ENCODE measurements at regions not wholly inside any gene's neighbourhood (a gene's known extent, or its start where the extent isn't known, plus 50 kb on each side); places are given as distances from the start of the nearest gene placed in this dataset.
"Not testable (repeated sequence)": the region's sequence is repeated elsewhere in the genome, so short reads cannot be mapped to it uniquely, and the experiment has no call there.

GRCh38 chr2:120541972-120542670 is 193.5 kb upstream of the GLI2 start:
- Histone ChIP-seq H3K36me3 (ENCODE audit: insufficient read depth, low read length) (no peaks in the 10 kb centered on the region), H3K4me1 (ENCODE audit: insufficient read depth, low read length) (peaks cover 5% of the 10 kb centered on the region), H3K9ac (ENCODE audit: low read depth, low read length) (no peak overlapping the region), H3K9me3 (ENCODE audit: control insufficient read depth, insufficient read depth, low read length) (no peaks in the 10 kb centered on the region)

- H3K9ac ChIP-seq (ENCODE audit: low read depth, low read length): no peak overlapping the region
- no peaks in the 10 kb centered on the region for H3K36me3 ChIP-seq (ENCODE audit: insufficient read depth, low read length)
Observed at GRCh38 chr2:120542911-120543527, 192.6 kb upstream of the GLI2 start.

GRCh38 chr2:120543899-120544298 is 191.8 kb upstream of the GLI2 start:
- no peaks in the 10 kb centered on the region for H3K36me3 ChIP-seq (ENCODE audit: insufficient read depth, low read length)
- no peak overlapping the region for H3K9ac ChIP-seq (ENCODE audit: low read depth, low read length)
- peaks cover 5% of the 10 kb centered on the region for H3K4me1 ChIP-seq (ENCODE audit: insufficient read depth, low read length)
- no peaks in the 10 kb centered on the region for H3K9me3 ChIP-seq (ENCODE audit: control insufficient read depth, insufficient read depth, low read length)

More at GRCh38 chr2:120542911-120543527, 192.6 kb upstream of the GLI2 start:
- Histone ChIP-seq H3K9me3 (ENCODE audit: control insufficient read depth, insufficient read depth, low read length) (no peaks in the 10 kb centered on the region), H3K4me1 (ENCODE audit: insufficient read depth, low read length) (peaks cover 5% of the 10 kb centered on the region)

- Histone ChIP-seq H3K9ac (ENCODE audit: low read depth, low read length) (no peak overlapping the region), H3K4me1 (ENCODE audit: insufficient read depth, low read length) (peaks cover 5% of the 10 kb centered on the region), H3K36me3 (ENCODE audit: insufficient read depth, low read length) (no peaks in the 10 kb centered on the region), H3K9me3 (ENCODE audit: control insufficient read depth, insufficient read depth, low read length) (no peaks in the 10 kb centered on the region)
Observed at GRCh38 chr2:120544522-120544921, 191.1 kb upstream of the GLI2 start.

GRCh38 chr2:120545007-120545406 is 190.7 kb upstream of the GLI2 start:
- H3K9me3 ChIP-seq (ENCODE audit: control insufficient read depth, insufficient read depth, low read length); H3K4me1 ChIP-seq (ENCODE audit: insufficient read depth, low read length); H3K36me3 ChIP-seq (ENCODE audit: insufficient read depth, low read length); H3K9ac ChIP-seq (ENCODE audit: low read depth, low read length): not testable (repeated sequence)

- Histone ChIP-seq H3K36me3 (ENCODE audit: insufficient read depth, low read length) (no peaks in the 10 kb centered on the region), H3K9ac (ENCODE audit: low read depth, low read length) (no peak overlapping the region), H3K9me3 (ENCODE audit: control insufficient read depth, insufficient read depth, low read length) (no peaks in the 10 kb centered on the region), H3K4me1 (ENCODE audit: insufficient read depth, low read length) (peaks cover 2% of the 10 kb centered on the region)
Observed at GRCh38 chr2:120545521-120546047, 190.1 kb upstream of the GLI2 start.

GRCh38 chr2:120546048-120546864 is 189.4 kb upstream of the GLI2 start:
- Histone ChIP-seq H3K4me1 (ENCODE audit: insufficient read depth, low read length) (no peaks in the 10 kb centered on the region; the same call in 1 of the 2 replicates), H3K9me3 (ENCODE audit: control insufficient read depth, insufficient read depth, low read length) (no peaks in the 10 kb centered on the region), H3K36me3 (ENCODE audit: insufficient read depth, low read length) (no peaks in the 10 kb centered on the region), H3K9ac (ENCODE audit: low read depth, low read length) (no peak overlapping the region)

GRCh38 chr2:120546865-120547390 is 188.7 kb upstream of the GLI2 start:
- H3K4me1 ChIP-seq (ENCODE audit: insufficient read depth, low read length): no peaks in the 10 kb centered on the region; the same call in 1 of the 2 replicates
- no peaks in the 10 kb centered on the region for H3K36me3 ChIP-seq (ENCODE audit: insufficient read depth, low read length)
- H3K9me3 ChIP-seq (ENCODE audit: control insufficient read depth, insufficient read depth, low read length): no peaks in the 10 kb centered on the region
- H3K9ac ChIP-seq (ENCODE audit: low read depth, low read length): no peak overlapping the region

- no peaks in the 10 kb centered on the region for H3K36me3 ChIP-seq (ENCODE audit: insufficient read depth, low read length)
- H3K9me3 ChIP-seq (ENCODE audit: control insufficient read depth, insufficient read depth, low read length): no peaks in the 10 kb centered on the region
- H3K4me1 ChIP-seq (ENCODE audit: insufficient read depth, low read length): no peaks in the 10 kb centered on the region; the same call in 1 of the 2 replicates
- no peak overlapping the region for H3K9ac ChIP-seq (ENCODE audit: low read depth, low read length)
Observed at GRCh38 chr2:120547662-120548061, 188.0 kb upstream of the GLI2 start.

- H3K9ac ChIP-seq (ENCODE audit: low read depth, low read length): no peak overlapping the region
- no peaks in the 10 kb centered on the region for H3K36me3 ChIP-seq (ENCODE audit: insufficient read depth, low read length)
- no peaks in the 10 kb centered on the region for H3K9me3 ChIP-seq (ENCODE audit: control insufficient read depth, insufficient read depth, low read length)
- no peaks in the 10 kb centered on the region; the same call in 1 of the 2 replicates for H3K4me1 ChIP-seq (ENCODE audit: insufficient read depth, low read length)
Observed at GRCh38 chr2:120548627-120549608, 186.8 kb upstream of the GLI2 start.

- Histone ChIP-seq H3K36me3 (ENCODE audit: insufficient read depth, low read length) (no peaks in the 10 kb centered on the region), H3K9me3 (ENCODE audit: control insufficient read depth, insufficient read depth, low read length) (no peaks in the 10 kb centered on the region), H3K4me1 (ENCODE audit: insufficient read depth, low read length) (no peaks in the 10 kb centered on the region; the same call in 1 of the 2 replicates), H3K9ac (ENCODE audit: low read depth, low read length) (no peak overlapping the region)
Observed at GRCh38 chr2:120549841-120550240, 185.8 kb upstream of the GLI2 start.

GRCh38 chr2:120550282-120550681 is 185.4 kb upstream of the GLI2 start:
- Histone ChIP-seq H3K4me1 (ENCODE audit: insufficient read depth, low read length) (no peaks in the 10 kb centered on the region; the same call in 1 of the 2 replicates), H3K9ac (ENCODE audit: low read depth, low read length) (no peak overlapping the region), H3K36me3 (ENCODE audit: insufficient read depth, low read length) (no peaks in the 10 kb centered on the region), H3K9me3 (ENCODE audit: control insufficient read depth, insufficient read depth, low read length) (no peaks in the 10 kb centered on the region)

GRCh38 chr2:120550893-120551446 is 184.7 kb upstream of the GLI2 start:
- Histone ChIP-seq H3K4me1 (ENCODE audit: insufficient read depth, low read length) (no peaks in the 10 kb centered on the region), H3K9ac (ENCODE audit: low read depth, low read length) (no peak overlapping the region), H3K36me3 (ENCODE audit: insufficient read depth, low read length) (no peaks in the 10 kb centered on the region), H3K9me3 (ENCODE audit: control insufficient read depth, insufficient read depth, low read length) (no peaks in the 10 kb centered on the region)
